Neural cell (in vitro differentiated cells): ENCODE measurements at regions not wholly inside any gene's neighbourhood (a gene's known extent, or its start where the extent isn't known, plus 50 kb on each side); places are given as distances from the start of the nearest gene placed in this dataset.

Experiments
- H2AFZ ChIP-seq: fragments of 200-600, 300-800 bp; sonication (generic), shearing (Covaris generic); 2 replicates; pipeline ENCODE4 v1.6.0; 2014; ENCODE audit warnings: low read depth, mild to moderate bottlenecking, antibody characterized with exemption, low read length, moderate library complexity
- H3F3A ChIP-seq: fragments of 200-600 bp; shearing (Covaris generic); 2 replicates; pipeline ENCODE4 v1.6.1; 2016; ENCODE audit warnings: mild to moderate bottlenecking, moderate library complexity, mixed read lengths, antibody characterized with exemption, low read length; ENCODE audit not compliant: insufficient read depth, poor library complexity, severe bottlenecking
- H3K27ac ChIP-seq: fragments of 200-600, 300-800 bp; sonication (generic), shearing (Covaris generic); 2 replicates; pipeline ENCODE4 v1.5.1; 2014; ENCODE audit warnings: mild to moderate bottlenecking, low read length, moderate library complexity
- H3K27me3 ChIP-seq: fragments of 300-800, 200-600 bp; sonication (generic), shearing (Covaris generic); 2 replicates; pipeline ENCODE4 v1.6.0; 2014; ENCODE audit warnings: mild to moderate bottlenecking, low read depth, low read length, moderate library complexity; ENCODE audit not compliant: insufficient read depth
- H3K36me3 ChIP-seq: fragments of 300-800, 200-600 bp; sonication (generic), shearing (Covaris generic); 2 replicates; pipeline ENCODE4 v1.5.1; 2014; ENCODE audit warnings: mild to moderate bottlenecking, antibody characterized with exemption, low read length, moderate library complexity; ENCODE audit not compliant: insufficient read depth
- H3K4me2 ChIP-seq: fragments of 300-800, 200-600 bp; sonication (generic), shearing (Covaris generic); 2 replicates; pipeline ENCODE4 v1.6.0; 2014; ENCODE audit warnings: mild to moderate bottlenecking, low read length
- H3K4me3 ChIP-seq: fragments of 300-800, 200-600 bp; sonication (generic), shearing (Covaris generic); 2 replicates; pipeline ENCODE4 v1.5.1; 2014; ENCODE audit warnings: mild to moderate bottlenecking, low read length, moderate library complexity
- H3K79me2 ChIP-seq: fragments of 200-600 bp; shearing (Covaris generic); replicated peaks from 2 replicates; pipeline ENCODE4 v1.6.0; 2014; ENCODE audit warnings: mild to moderate bottlenecking, low read length, moderate library complexity; ENCODE audit not compliant: insufficient read depth
- H3K9ac ChIP-seq: fragments of 300-800, 200-600 bp; sonication (generic), shearing (Covaris generic); 2 replicates; pipeline ENCODE4 v1.6.1; 2016; ENCODE audit warnings: mild to moderate bottlenecking, low read length, mixed read lengths
- H3K9me2 ChIP-seq: fragments of 200-600 bp; shearing (Covaris generic); 2 replicates; pipeline ENCODE4 v1.6.1; 2016; ENCODE audit warnings: mild to moderate bottlenecking, low read length, mixed read lengths; ENCODE audit not compliant: insufficient read depth
- H3K9me3 ChIP-seq: fragments of 200-600, 300-800 bp; sonication (generic), shearing (Covaris generic); 2 replicates; pipeline ENCODE4 v1.6.1; 2016; ENCODE audit warnings: mild to moderate bottlenecking, mixed run types, low read length, moderate library complexity, mixed read lengths
- H4K20me1 ChIP-seq: fragments of 200-600 bp; shearing (Covaris generic); 2 replicates; pipeline ENCODE4 v1.6.1; 2016; ENCODE audit warnings: mild to moderate bottlenecking, mixed run types; ENCODE audit not compliant: insufficient read depth
- CTCF ChIP-seq: fragments of 450-650 bp; IDR thresholded peaks from 2 replicates; pipeline ENCODE4 v1.5.1; 2014; ENCODE audit warnings: antibody characterized with exemption, mild to moderate bottlenecking, moderate library complexity; ENCODE audit not compliant: poor library complexity, severe bottlenecking
- EP300 ChIP-seq: fragments of 450-650 bp; conservative IDR thresholded peaks from 2 replicates; pipeline ENCODE4 v1.6.1; 2014; ENCODE audit warnings: antibody characterized with exemption, mild to moderate bottlenecking, moderate library complexity; ENCODE audit not compliant: poor library complexity, severe bottlenecking
- EZH2 ChIP-seq: fragments of 200-600, 300-800 bp; shearing (Covaris generic), sonication (generic); IDR thresholded peaks from 2 replicates; pipeline ENCODE4 v1.6.1; 2014; ENCODE audit warnings: antibody characterized with exemption, low read length, borderline replicate concordance, mild to moderate bottlenecking; ENCODE audit not compliant: insufficient read depth, poor library complexity, severe bottlenecking
- MXI1 ChIP-seq: fragments of 450-650 bp; conservative IDR thresholded peaks from 2 replicates; pipeline ENCODE4 v1.6.1; 2014; ENCODE audit warnings: antibody characterized with exemption, mild to moderate bottlenecking; ENCODE audit not compliant: poor library complexity, severe bottlenecking
- POLR2AphosphoS5 ChIP-seq: IDR thresholded peaks from 2 replicates; pipeline ENCODE4 v1.6.1; 2012
- RAD21 ChIP-seq: fragments of 450-650 bp; conservative IDR thresholded peaks from 2 replicates; pipeline ENCODE4 v1.6.1; 2014; ENCODE audit warnings: antibody characterized with exemption, mild to moderate bottlenecking, moderate library complexity
- REST ChIP-seq: IDR thresholded peaks from 2 replicates; pipeline ENCODE4 v1.6.1; 2012; ENCODE audit warnings: borderline replicate concordance
- SMC3 ChIP-seq: fragments of 450-650 bp; conservative IDR thresholded peaks from 2 replicates; pipeline ENCODE4 v1.6.1; 2014; ENCODE audit warnings: antibody characterized with exemption, mild to moderate bottlenecking, moderate library complexity; ENCODE audit not compliant: poor library complexity
- TAF1 ChIP-seq: IDR thresholded peaks from 2 replicates; pipeline ENCODE4 v1.6.1; 2012; ENCODE audit warnings: low read depth

GRCh38 chrX:96576368-96576767 is 108.3 kb upstream of the DIAPH2 start:
- Histone ChIP-seq H4K20me1 (no peaks in the 10 kb centered on the region), H3K9me2 (no peaks in the 10 kb centered on the region), H3K36me3 (no peaks in the 10 kb centered on the region), H3K4me3 (no peak overlapping the region), H3K9me3 (no peaks in the 10 kb centered on the region), H2AFZ (no peak overlapping the region), H3K79me2 (no peaks in the 10 kb centered on the region), H3K27ac (no peak overlapping the region), H3K4me2 (no peak overlapping the region), H3F3A (no peaks in the 10 kb centered on the region), H3K27me3 (no peaks in the 10 kb centered on the region), H3K9ac (no peak overlapping the region)
- no peak for TF ChIP-seq REST
- TF ChIP-seq MXI1 = no peak
- TF ChIP-seq CTCF = no peak
- no peak for TF ChIP-seq POLR2AphosphoS5
- no peak for TF ChIP-seq EZH2
- TF ChIP-seq TAF1 = no peak
- TF ChIP-seq EP300 = no peak
- no peak for TF ChIP-seq SMC3
- TF ChIP-seq RAD21 = no peak

GRCh38 chrX:96578781-96579180 is 105.9 kb upstream of the DIAPH2 start:
- H3K9ac ChIP-seq = no peak overlapping the region
- no peak overlapping the region for H3K4me2 ChIP-seq
- no peaks in the 10 kb centered on the region for H3K79me2 ChIP-seq
- H3F3A ChIP-seq = no peaks in the 10 kb centered on the region
- no peak overlapping the region for H3K4me3 ChIP-seq
- no peaks in the 10 kb centered on the region for H4K20me1 ChIP-seq
- H3K27ac ChIP-seq = no peak overlapping the region
- TF ChIP-seq EZH2 (no peak), RAD21 (no peak)
- H2AFZ ChIP-seq = no peak overlapping the region
- H3K36me3 ChIP-seq = no peaks in the 10 kb centered on the region
- H3K9me3 ChIP-seq = no peaks in the 10 kb centered on the region
- no peaks in the 10 kb centered on the region for H3K27me3 ChIP-seq
- no peaks in the 10 kb centered on the region for H3K9me2 ChIP-seq

GRCh38 chrX:96579252-96579651 is 105.4 kb upstream of the DIAPH2 start:
- TF ChIP-seq RAD21 (no peak), SMC3 (no peak), EZH2 (no peak), TAF1 (no peak), REST (no peak), POLR2AphosphoS5 (no peak), MXI1 (no peak), EP300 (no peak), CTCF (no peak)

More at GRCh38 chrX:96579252-96579651, 105.4 kb upstream of the DIAPH2 start:
- no peaks in the 10 kb centered on the region for H3K9me2 ChIP-seq
- no peak overlapping the region for H2AFZ ChIP-seq
- no peaks in the 10 kb centered on the region for H3K27me3 ChIP-seq
- no peak overlapping the region for H3K9ac ChIP-seq
- no peaks in the 10 kb centered on the region for H4K20me1 ChIP-seq
- no peaks in the 10 kb centered on the region for H3F3A ChIP-seq
- no peaks in the 10 kb centered on the region for H3K9me3 ChIP-seq
- H3K79me2 ChIP-seq = no peaks in the 10 kb centered on the region
- H3K4me3 ChIP-seq = no peak overlapping the region
- H3K36me3 ChIP-seq = no peaks in the 10 kb centered on the region
- no peak overlapping the region for H3K27ac ChIP-seq
- no peak overlapping the region for H3K4me2 ChIP-seq
